GM19023 (cell line): ENCODE measurements at regions not wholly inside any gene's neighbourhood (a gene's known extent, or its start where the extent isn't known, plus 50 kb on each side); places are given as distances from the start of the nearest gene placed in this dataset.

Experiments
- ATAC-seq: cut with Tn5 transposase; IDR thresholded peaks from one replicate; pipeline ENCODE4 v1.9.1; 2021; ENCODE audit warnings: mild to moderate bottlenecking, moderate library complexity; ENCODE audit not compliant: unreplicated experiment

- no peak for ATAC-seq
Measured at GRCh38 chr1:95415146-95415545, 181.1 kb downstream of the RWDD3 start.

GRCh38 chr1:95426772-95427171 lies 192.8 kb downstream of the RWDD3 start:
- ATAC-seq = no peak

GRCh38 chr1:95427525-95427924 lies 193.5 kb downstream of the RWDD3 start:
- ATAC-seq = no peak

- no peak for ATAC-seq
Measured at GRCh38 chr1:95431235-95431634, 197.2 kb downstream of the RWDD3 start.

- ATAC-seq = no peak
Measured at GRCh38 chr1:95435611-95436010, 201.6 kb downstream of the RWDD3 start.

GRCh38 chr1:95437011-95437410 lies 203.0 kb downstream of the RWDD3 start:
- no peak for ATAC-seq

GRCh38 chr1:95437781-95438180 lies 203.8 kb downstream of the RWDD3 start:
- ATAC-seq = no peak

GRCh38 chr1:95438218-95438948 lies 204.4 kb downstream of the RWDD3 start:
- ATAC-seq = no peak

GRCh38 chr1:95440511-95440910 lies 206.5 kb downstream of the RWDD3 start:
- no peak for ATAC-seq

- no peak for ATAC-seq
Measured at GRCh38 chr1:95449516-95449915, 215.5 kb downstream of the RWDD3 start.

- ATAC-seq = no peak
Measured at GRCh38 chr1:95451054-95451453, 217.0 kb downstream of the RWDD3 start.

- ATAC-seq = no peak
Measured at GRCh38 chr1:95451904-95452303, 217.9 kb downstream of the RWDD3 start.

- ATAC-seq = no peak
Measured at GRCh38 chr1:95453053-95453452, 219.0 kb downstream of the RWDD3 start.

GRCh38 chr1:95467036-95467435 lies 233.0 kb downstream of the RWDD3 start:
- ATAC-seq = no peak

- no peak for ATAC-seq
Measured at GRCh38 chr1:95475686-95476457, 241.9 kb downstream of the RWDD3 start.

- no peak for ATAC-seq
Measured at GRCh38 chr1:95496307-95496706, 262.3 kb downstream of the RWDD3 start.

- ATAC-seq = no peak
Measured at GRCh38 chr1:95496773-95497172, 262.8 kb downstream of the RWDD3 start.

- ATAC-seq = no peak
Measured at GRCh38 chr1:95497566-95497965, 263.6 kb downstream of the RWDD3 start.

- ATAC-seq = no peak
Measured at GRCh38 chr1:95503278-95504030, 269.4 kb downstream of the RWDD3 start.

- no peak for ATAC-seq
Measured at GRCh38 chr1:95504321-95504720, 270.3 kb downstream of the RWDD3 start.

GRCh38 chr1:95506736-95507414 lies 272.9 kb downstream of the RWDD3 start:
- ATAC-seq = no peak
